ENCODE measurements at regions not wholly inside any gene's neighbourhood (a gene's known extent, or its start where the extent isn't known, plus 50 kb on each side); places are given as distances from the start of the nearest gene placed in this dataset.

DNA sequence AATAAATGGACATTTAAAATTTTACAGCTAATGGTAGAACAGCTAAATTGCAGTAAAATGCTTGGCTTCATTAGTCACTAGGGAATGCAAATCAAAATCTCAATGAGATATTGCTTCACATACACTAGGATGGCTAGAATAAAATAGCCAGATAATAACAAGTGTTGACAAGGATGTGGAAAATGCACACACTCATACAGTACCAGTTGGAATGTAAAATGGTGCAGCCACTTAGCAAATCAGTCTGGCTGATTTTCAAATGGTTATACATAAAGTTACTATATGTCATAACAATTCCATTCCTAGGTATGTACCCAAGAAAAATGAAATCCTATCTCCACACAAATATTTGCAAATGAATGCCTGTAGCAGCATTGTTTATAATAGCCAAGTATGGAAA lies 452.1 kb downstream of the HDGFL1 start:
- in situ Hi-C loops (cut with HindIII; ENCODE audit: extremely low pct_ligation_motif_present, low pct_unique_long_range_greater_than_20kb) (no loop called here), intact Hi-C loops (cut with micrococcal nuclease; ENCODE audit: unreplicated experiment) (no loop called here)
- H3K4me1 ChIP-seq (ENCODE audit: insufficient read depth, low read length), result no peaks in the 10 kb centered on the region
- no peaks in the 10 kb centered on the region for H4K20me1 ChIP-seq (ENCODE audit: insufficient read depth, low read length)
- ATAC-seq, result no peak
- H3K36me3 ChIP-seq (replicated peaks in 1 of 2; ENCODE audit: control insufficient read depth in 1 of 2, insufficient read depth in 2 of 2, low read length in 2 of 2), result no peaks in the 10 kb centered on the region
- no peak overlapping the region for H3K4me3 ChIP-seq (replicated peaks in 1 of 3; ENCODE audit: insufficient read depth in 1 of 3, low read depth in 2 of 3, low read length in 3 of 3)
- H3K27me3 ChIP-seq (ENCODE audit: control insufficient read depth in 1 of 2, insufficient read depth in 2 of 2, low read length in 2 of 2), result no peaks in the 10 kb centered on the region
- no peak overlapping the region for H3K27ac ChIP-seq (ENCODE audit: extremely low read length, insufficient read depth, low read length)
- no peaks in the 10 kb centered on the region for H3K79me2 ChIP-seq (ENCODE audit: insufficient read depth, low read length)
- peak; percentile 72 for TF ChIP-seq ZNF7 (CRISPR knock-in tag; IDR thresholded peaks at IDR 0.05)
- TF ChIP-seq ELF1 (CRISPR knock-in tag; IDR thresholded peaks at IDR 0.05), result no peak
- no peak overlapping the region for H3K9ac ChIP-seq (ENCODE audit: insufficient read depth, low read depth, low read length)
- ChIA-PET CTCF (ENCODE audit: low intra/inter-chr PET ratio, low total read pairs) (no interaction called here), POLR2A (no interaction called here)
- no peak for FAIRE-seq
- H3K4me2 ChIP-seq (ENCODE audit: low read depth, low read length), result no peak overlapping the region
- BruUV-seq (replicated peaks), result no TSS peak
- H2AFZ ChIP-seq (ENCODE audit: low read length), result no peak overlapping the region
- peaks cover 71% of the 10 kb centered on the region for H3K9me3 ChIP-seq (ENCODE audit: low read length)
- no peak for DNase-seq (ENCODE audit: low spot score)

DNA sequence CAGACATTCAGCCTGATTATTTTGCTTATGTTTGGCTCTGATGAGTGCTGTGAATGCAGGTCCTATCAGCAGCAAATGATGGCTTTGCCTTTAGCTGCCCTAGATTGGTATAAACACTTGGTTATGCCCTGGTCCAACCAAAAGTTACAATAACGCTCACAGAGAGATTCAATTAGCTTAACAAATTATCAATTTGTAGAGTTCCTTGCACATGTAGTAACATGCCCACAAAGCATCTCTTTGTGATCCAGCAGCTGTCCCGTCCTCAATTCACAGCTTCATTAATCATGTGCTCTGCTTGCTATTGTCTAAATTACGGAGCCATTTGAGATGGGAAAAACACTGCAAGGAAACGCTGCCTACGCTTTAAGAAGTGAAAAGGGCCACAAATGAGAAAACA lies 457.9 kb downstream of the HDGFL1 start:
- Histone ChIP-seq H3K9ac (ENCODE audit: insufficient read depth, low read depth, low read length) (no peak overlapping the region), H3K4me2 (ENCODE audit: low read depth, low read length) (no peak overlapping the region), H4K20me1 (ENCODE audit: insufficient read depth, low read length) (no peaks in the 10 kb centered on the region), H3K27ac (ENCODE audit: extremely low read length, insufficient read depth, low read length) (no peak overlapping the region), H3K27me3 (ENCODE audit: control insufficient read depth in 1 of 2, insufficient read depth in 2 of 2, low read length in 2 of 2) (no peaks in the 10 kb centered on the region), H3K79me2 (ENCODE audit: insufficient read depth, low read length) (no peaks in the 10 kb centered on the region), H3K36me3 (replicated peaks in 1 of 2; ENCODE audit: control insufficient read depth in 1 of 2, insufficient read depth in 2 of 2, low read length in 2 of 2) (no peaks in the 10 kb centered on the region), H3K4me1 (ENCODE audit: insufficient read depth, low read length) (no peaks in the 10 kb centered on the region), H3K4me3 (replicated peaks in 1 of 3; ENCODE audit: insufficient read depth in 1 of 3, low read depth in 2 of 3, low read length in 3 of 3) (no peak overlapping the region), H3K9me3 (ENCODE audit: low read length) (peaks cover 75% of the 10 kb centered on the region), H2AFZ (ENCODE audit: low read length) (no peak overlapping the region)
- no peak for FAIRE-seq
- DNase-seq (ENCODE audit: low spot score), result no peak
- 35% methylated on average over 5 of the region's 5 CpGs for WGBS (ENCODE audit: low lambda C conversion rate)
- no peak for ATAC-seq
- ChIA-PET CTCF (ENCODE audit: low intra/inter-chr PET ratio, low total read pairs) (no interaction called here), POLR2A (no interaction called here)
- intact Hi-C loops (cut with micrococcal nuclease; ENCODE audit: unreplicated experiment) (no loop called here), in situ Hi-C loops (cut with HindIII; ENCODE audit: extremely low pct_ligation_motif_present, low pct_unique_long_range_greater_than_20kb) (no loop called here)
- BruUV-seq (replicated peaks), result no TSS peak
- TF ChIP-seq SYNCRIP (IDR thresholded peaks at IDR 0.05; ENCODE audit: insufficient read depth, low read depth, low read length), result no peak
- no peak for TF ChIP-seq SAFB2 (CRISPR knock-in tag; IDR thresholded peaks at IDR 0.05; ENCODE audit: borderline replicate concordance, low read depth)
- TF ChIP-seq HMGA1 (CRISPR knock-in tag; conservative IDR thresholded peaks at IDR 0.05), result no peak

Data from HepG2 (cell line).